CD4-positive, CD25-positive, alpha-beta regulatory T cell (primary cell): ENCODE measurements at regions not wholly inside any gene's neighbourhood (a gene's known extent, or its start where the extent isn't known, plus 50 kb on each side); places are given as distances from the start of the nearest gene placed in this dataset.
"Not testable (repeated sequence)": the region's sequence is repeated elsewhere in the genome, so short reads cannot be mapped to it uniquely, and the experiment has no call there.

ENCODE experiments used
- ATAC-seq, 2 donors: fragments of 150-1000 bp; cut with Tn5 transposase; one replicate each; pipeline ENCODE4 v1.10.0; 2021; ENCODE audit warnings: low read depth in 2 of 2, moderate number of reproducible peaks in 2 of 2, moderate library complexity in 1 of 2
- DNase-seq, 3 donors: peaks; one replicate each; pipeline versions ENCODE4 v3.0.0 to v3.0.0-alpha.2; 2012 to 2022; ENCODE audit warnings: mixed read lengths in 1 of 3
- H3K27ac ChIP-seq: one replicate; pipeline ENCODE4 v1.7.0; 2013; ENCODE audit warnings: mild to moderate bottlenecking, low read length; ENCODE audit not compliant: insufficient read depth, poor library complexity, severe bottlenecking
- H3K27me3 ChIP-seq: one replicate; pipeline ENCODE4 v1.7.0; 2013; ENCODE audit warnings: low read length; ENCODE audit not compliant: control insufficient read depth, insufficient read depth
- H3K36me3 ChIP-seq: one replicate; pipeline ENCODE4 v1.7.0; 2013; ENCODE audit warnings: mild to moderate bottlenecking, low read length, moderate library complexity; ENCODE audit not compliant: control insufficient read depth, insufficient read depth
- H3K4me1 ChIP-seq: 2 replicates; pipeline ENCODE4 v1.7.0; 2013; ENCODE audit warnings: mild to moderate bottlenecking, low read length; ENCODE audit not compliant: insufficient read depth, control insufficient read depth, poor library complexity, severe bottlenecking
- H3K4me3 ChIP-seq: one replicate; pipeline ENCODE4 v1.7.0; 2013; ENCODE audit warnings: low read depth, mild to moderate bottlenecking, low read length, moderate library complexity
- H3K9me3 ChIP-seq, 2 experiments: 1 replicate in 1 of 2; 2 replicates in 1 of 2; pipeline ENCODE4 v1.7.0; 2013; ENCODE audit warnings: low read length in 2 of 2, mild to moderate bottlenecking in 1 of 2, moderate library complexity in 1 of 2; ENCODE audit not compliant: control insufficient read depth in 2 of 2
- H3K27ac Mint-ChIP-seq, 3 donors: one replicate each; pipeline ENCODE4 v1.8.0; 2020 to 2022; ENCODE audit warnings: mild to moderate bottlenecking in 3 of 3, mixed read lengths in 3 of 3, moderate library complexity in 2 of 3
- H3K27me3 Mint-ChIP-seq: one replicate; pipeline ENCODE4 v1.8.0; 2022; ENCODE audit warnings: mild to moderate bottlenecking, mixed read lengths
- H3K36me3 Mint-ChIP-seq: one replicate; pipeline ENCODE4 v1.8.0; 2020; ENCODE audit warnings: mixed read lengths
- H3K4me1 Mint-ChIP-seq, 4 donors: one replicate each; pipeline ENCODE4 v1.8.0; 2020 to 2022; ENCODE audit warnings: mixed read lengths in 4 of 4, mild to moderate bottlenecking in 1 of 4
- H3K4me3 Mint-ChIP-seq, 4 donors: one replicate each; pipeline ENCODE4 v1.8.0; 2020 to 2022; ENCODE audit warnings: mild to moderate bottlenecking in 4 of 4, mixed read lengths in 4 of 4, moderate library complexity in 3 of 4
- H3K9me3 Mint-ChIP-seq, 7 donors: one replicate each; pipeline ENCODE4 v1.8.0; 2020 to 2022; ENCODE audit warnings: mixed read lengths in 7 of 7, mild to moderate bottlenecking in 3 of 7, moderate library complexity in 2 of 7

DNA sequence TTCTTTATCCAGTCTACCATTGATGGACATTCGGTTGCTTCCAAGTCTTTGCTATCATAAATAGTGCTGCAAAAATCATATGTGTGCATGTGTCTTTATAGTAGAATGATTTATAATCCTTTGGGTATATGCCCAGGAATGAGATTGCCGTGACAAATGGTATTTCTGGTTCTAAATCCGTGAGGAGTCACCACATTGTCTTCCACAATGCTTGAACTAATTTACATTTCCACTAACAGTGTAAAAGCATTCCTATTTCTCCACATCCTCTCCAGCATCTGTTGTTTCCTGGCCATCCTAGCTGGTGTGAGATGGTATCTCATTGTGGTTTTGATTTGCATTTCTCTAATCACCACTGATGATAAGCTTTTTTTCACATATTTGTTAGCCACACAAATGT is 406.1 kb upstream of the NDST4 start:
- H3K4me3 Mint-ChIP-seq, H3K27me3 Mint-ChIP-seq, ATAC-seq, H3K27me3 ChIP-seq, H3K27ac ChIP-seq, H3K27ac Mint-ChIP-seq, H3K4me1 ChIP-seq, H3K9me3 ChIP-seq, H3K36me3 ChIP-seq, H3K36me3 Mint-ChIP-seq, DNase-seq, H3K4me3 ChIP-seq, H3K4me1 Mint-ChIP-seq: not testable (repeated sequence)
- H3K9me3 Mint-ChIP-seq: peaks cover 0 to 43% (median 10%) of the 10 kb centered on the region in 7 donors

DNA sequence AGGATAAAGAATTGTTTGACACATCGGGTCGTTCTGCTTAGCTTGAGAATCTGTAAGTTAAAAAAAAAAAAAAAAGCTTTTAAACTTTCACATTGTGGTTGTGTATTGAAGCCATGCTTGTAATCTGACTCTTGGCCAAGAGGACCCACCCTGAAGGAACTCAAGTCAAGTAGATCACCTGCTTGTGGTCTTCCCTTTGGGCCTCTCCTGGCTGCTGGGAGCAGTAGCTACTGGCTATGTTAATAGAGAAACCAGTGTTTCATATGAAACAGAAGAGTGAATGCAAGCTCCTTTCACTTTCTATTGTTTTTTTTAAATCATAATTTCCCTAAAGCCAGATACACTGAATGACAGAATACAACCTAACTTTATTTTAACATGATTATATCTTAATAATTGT is 402.4 kb upstream of the NDST4 start:
- Histone ChIP-seq H3K27ac (no peak overlapping the region), H3K36me3 (no peaks in the 10 kb centered on the region), H3K27me3 (no peaks in the 10 kb centered on the region), H3K4me1 (no peaks in the 10 kb centered on the region), H3K4me3 (no peak overlapping the region), H3K9me3 (no peaks in the 10 kb centered on the region)
- Mint-ChIP-seq H3K36me3 (no peaks in the 10 kb centered on the region), H3K27me3 (no peaks in the 10 kb centered on the region), H3K4me1 (no peaks in the 10 kb centered on the region), H3K9me3 (peaks cover 0 to 20% (median 3%) of the 10 kb centered on the region in 7 donors), H3K4me3 (no peak overlapping the region), H3K27ac (no peak overlapping the region)
- ATAC-seq (no peak), DNase-seq (no peak)

DNA sequence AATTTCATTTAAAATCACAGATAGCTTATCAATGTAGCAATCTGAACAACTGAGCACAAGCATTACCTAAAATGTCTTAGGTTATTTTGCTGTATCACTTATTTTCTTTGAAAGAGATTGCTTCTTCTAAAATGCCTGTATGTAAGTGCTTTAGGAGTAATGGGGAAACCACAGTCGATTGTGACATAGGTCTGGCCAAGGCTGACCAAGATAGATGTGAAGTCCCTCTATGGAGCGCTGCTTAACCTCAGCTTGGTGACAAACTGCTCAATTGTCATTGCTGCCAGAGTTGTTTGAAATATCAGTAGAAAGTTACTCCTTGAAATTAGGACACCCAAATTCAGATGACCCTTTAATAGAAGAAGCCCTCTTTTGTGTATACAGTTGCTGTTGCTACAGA is 401.9 kb upstream of the NDST4 start:
- Mint-ChIP-seq H3K36me3 (no peaks in the 10 kb centered on the region), H3K27me3 (no peaks in the 10 kb centered on the region), H3K9me3 (peaks cover 0 to 20% (median 1%) of the 10 kb centered on the region in 7 donors), H3K27ac (no peak overlapping the region), H3K4me1 (no peaks in the 10 kb centered on the region), H3K4me3 (no peak overlapping the region)
- DNase-seq: no peak
- no peaks in the 10 kb centered on the region for H3K9me3 ChIP-seq
- no peak for ATAC-seq
- H3K4me1 ChIP-seq: no peaks in the 10 kb centered on the region
- H3K36me3 ChIP-seq: no peaks in the 10 kb centered on the region
- H3K27ac ChIP-seq: no peak overlapping the region
- H3K27me3 ChIP-seq: no peaks in the 10 kb centered on the region
- no peak overlapping the region for H3K4me3 ChIP-seq

DNA sequence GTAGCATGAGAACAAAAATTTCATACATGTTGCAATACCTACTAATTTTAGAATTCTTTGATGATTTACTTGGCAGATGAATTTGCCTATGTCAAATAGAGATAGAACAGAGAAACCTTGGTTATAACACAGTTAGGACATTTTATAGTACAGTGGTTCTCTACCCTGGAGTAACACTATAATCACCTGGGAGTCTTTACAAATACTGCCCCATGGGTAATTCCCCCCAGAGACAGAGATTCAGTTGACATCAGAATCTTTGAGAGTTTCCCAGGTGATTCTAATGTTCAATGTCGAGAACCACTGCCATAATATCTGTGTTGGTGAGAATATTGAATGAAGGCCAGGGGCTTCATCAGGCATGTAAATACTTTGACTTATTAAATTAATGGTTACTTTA is 401.3 kb upstream of the NDST4 start:
- Mint-ChIP-seq H3K36me3 (no peaks in the 10 kb centered on the region), H3K9me3 (peaks cover 0 to 15% (median 0%) of the 10 kb centered on the region in 7 donors), H3K27ac (no peak overlapping the region), H3K4me3 (no peak overlapping the region), H3K4me1 (no peaks in the 10 kb centered on the region), H3K27me3 (no peaks in the 10 kb centered on the region)
- no peaks in the 10 kb centered on the region for H3K4me1 ChIP-seq
- H3K27ac ChIP-seq: no peak overlapping the region
- no peak for DNase-seq
- H3K36me3 ChIP-seq: no peaks in the 10 kb centered on the region
- no peak for ATAC-seq
- H3K27me3 ChIP-seq: no peaks in the 10 kb centered on the region
- no peaks in the 10 kb centered on the region for H3K9me3 ChIP-seq
- H3K4me3 ChIP-seq: no peak overlapping the region

DNA sequence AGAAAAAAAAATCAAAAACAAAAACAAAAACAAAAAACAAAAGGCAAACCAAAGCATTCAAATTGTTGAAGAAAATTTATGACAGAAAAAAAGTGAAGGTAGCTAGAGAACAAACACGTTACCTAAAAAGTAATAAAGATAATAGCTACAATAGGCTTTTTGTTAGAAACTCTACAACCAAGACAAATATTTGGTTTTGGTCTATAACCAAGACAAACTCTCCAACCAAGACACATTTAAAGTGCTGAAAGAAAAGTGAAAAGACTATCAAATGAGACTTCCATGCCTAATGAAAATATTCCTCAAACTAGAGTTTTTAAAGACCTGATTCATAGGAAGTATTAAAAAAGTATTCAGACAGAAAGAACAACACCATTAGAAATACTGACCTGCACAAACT is 391.9 kb upstream of the NDST4 start:
- H3K27me3 Mint-ChIP-seq: no peaks in the 10 kb centered on the region
- no peak for ATAC-seq

DNA sequence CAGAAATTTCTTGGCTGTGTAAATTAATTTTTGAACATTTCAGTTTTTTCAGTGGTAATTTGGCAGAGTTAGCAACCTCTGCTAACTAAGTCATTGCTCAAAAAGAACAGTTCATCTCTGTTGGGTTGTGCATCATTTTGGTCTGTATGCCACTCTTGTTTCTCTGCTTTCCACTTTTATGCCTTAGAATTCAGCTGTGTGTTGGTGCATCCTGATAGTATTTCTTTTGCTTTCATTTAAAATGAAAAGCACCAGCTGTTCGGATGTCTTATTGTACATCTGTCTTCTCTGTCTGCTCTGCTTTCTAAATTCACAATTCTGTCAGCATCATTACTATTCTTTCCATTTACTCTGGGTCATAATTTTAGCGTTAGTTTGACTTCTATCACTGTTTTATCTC is 388.2 kb upstream of the NDST4 start:
- Histone ChIP-seq H3K4me3 (no peak overlapping the region), H3K27me3 (no peaks in the 10 kb centered on the region), H3K36me3 (no peaks in the 10 kb centered on the region), H3K9me3 (peaks cover 0 to 4% of the 10 kb centered on the region in 2 experiments), H3K27ac (no peak overlapping the region), H3K4me1 (no peaks in the 10 kb centered on the region)
- no peak overlapping the region for H3K4me3 Mint-ChIP-seq
- no peaks in the 10 kb centered on the region for H3K4me1 Mint-ChIP-seq
- H3K27ac Mint-ChIP-seq: no peak overlapping the region
- ATAC-seq (no peak), DNase-seq (no peak)
- peaks cover 0 to 8% (median 5%) of the 10 kb centered on the region in 7 donors for H3K9me3 Mint-ChIP-seq
- no peaks in the 10 kb centered on the region for H3K36me3 Mint-ChIP-seq
- H3K27me3 Mint-ChIP-seq: no peaks in the 10 kb centered on the region

More for the DNA sequence above, 391.9 kb upstream of the NDST4 start:
- H3K4me3 ChIP-seq: no peak overlapping the region
- H3K4me1 ChIP-seq: no peaks in the 10 kb centered on the region
- peaks cover 0 to 4% of the 10 kb centered on the region in 2 experiments for H3K9me3 ChIP-seq
- Mint-ChIP-seq H3K4me3 (no peak overlapping the region), H3K9me3 (peaks cover 0 to 8% (median 5%) of the 10 kb centered on the region in 7 donors), H3K4me1 (no peaks in the 10 kb centered on the region), H3K36me3 (no peaks in the 10 kb centered on the region), H3K27ac (no peak overlapping the region)
- no peaks in the 10 kb centered on the region for H3K36me3 ChIP-seq
- no peak overlapping the region for H3K27ac ChIP-seq
- H3K27me3 ChIP-seq: no peaks in the 10 kb centered on the region
- DNase-seq: no peak

DNA sequence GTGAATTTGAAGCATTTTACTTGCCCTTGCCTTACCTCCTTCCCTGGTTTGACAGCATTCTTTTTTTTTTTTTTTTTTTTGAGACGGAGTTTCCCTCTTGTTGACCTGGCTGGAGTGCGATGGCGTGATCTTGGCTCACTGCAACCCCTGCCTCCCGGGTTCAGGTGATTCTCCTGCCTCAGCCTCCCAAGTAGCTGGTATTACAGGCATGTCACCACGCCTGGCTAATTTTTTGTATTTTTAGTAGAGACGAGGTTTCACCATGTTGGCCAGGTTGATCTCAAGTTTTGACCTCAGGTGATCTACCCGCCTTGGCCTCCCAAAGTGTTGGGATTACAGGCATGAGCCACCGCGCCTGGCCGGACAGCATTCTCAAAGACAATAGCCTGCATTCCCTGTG is 380.4 kb upstream of the NDST4 start:
- not testable (repeated sequence) for H3K4me3 ChIP-seq, H3K4me3 Mint-ChIP-seq, DNase-seq, H3K27ac Mint-ChIP-seq, H3K27ac ChIP-seq, H3K4me1 ChIP-seq, H3K36me3 ChIP-seq, H3K27me3 Mint-ChIP-seq, H3K4me1 Mint-ChIP-seq, H3K9me3 ChIP-seq, H3K27me3 ChIP-seq, H3K36me3 Mint-ChIP-seq, ATAC-seq
- peaks cover 0 to 27% (median 9%) of the 10 kb centered on the region in 7 donors for H3K9me3 Mint-ChIP-seq

DNA sequence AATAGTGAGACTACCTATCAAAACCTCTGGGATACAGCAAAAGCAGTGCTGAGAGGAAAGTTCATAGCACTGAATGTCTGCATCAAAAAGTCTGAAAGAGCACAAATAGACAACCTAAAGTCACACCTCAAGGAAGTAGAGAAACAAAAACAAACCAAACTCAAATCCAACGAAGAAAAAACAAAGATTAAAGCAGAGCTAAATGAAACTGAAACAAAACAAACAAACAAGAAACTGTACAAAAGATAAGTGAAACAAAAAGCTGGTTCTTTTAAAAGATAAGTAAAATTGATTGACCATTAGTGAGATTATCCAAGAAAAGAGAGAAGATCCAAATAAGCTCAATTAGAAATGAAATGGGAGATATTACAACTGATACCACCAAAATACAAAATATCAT is 378.3 kb upstream of the NDST4 start:
- peaks cover 0 to 6% of the 10 kb centered on the region in 2 experiments for H3K9me3 ChIP-seq
- H3K9me3 Mint-ChIP-seq: peaks cover 0 to 32% (median 13%) of the 10 kb centered on the region in 7 donors
- H3K27ac ChIP-seq: no peak overlapping the region
- no peak for DNase-seq
- no peaks in the 10 kb centered on the region for H3K27me3 Mint-ChIP-seq
- no peaks in the 10 kb centered on the region for H3K4me1 ChIP-seq
- no peaks in the 10 kb centered on the region for H3K36me3 ChIP-seq
- no peak overlapping the region for H3K27ac Mint-ChIP-seq
- H3K4me3 Mint-ChIP-seq: no peak overlapping the region
- H3K4me1 Mint-ChIP-seq: no peaks in the 10 kb centered on the region
- no peaks in the 10 kb centered on the region for H3K27me3 ChIP-seq
- no peak overlapping the region for H3K4me3 ChIP-seq
- H3K36me3 Mint-ChIP-seq: no peaks in the 10 kb centered on the region
- ATAC-seq: no peak
